OCI-LY3 (cell line): ENCODE measurements at regions not wholly inside any gene's neighbourhood (a gene's known extent, or its start where the extent isn't known, plus 50 kb on each side); places are given as distances from the start of the nearest gene placed in this dataset.

ENCODE experiments used
- H2AFZ ChIP-seq: fragments of 200-600, 300-600 bp; shearing (Covaris generic); 2 replicates; pipeline ENCODE4 v1.6.0; 2014; ENCODE audit warnings: antibody characterized with exemption, low read depth, low read length
- H3K27ac ChIP-seq: fragments of 200-600, 300-600 bp; sonication (generic); 2 replicates; pipeline ENCODE4 v1.5.1; 2014; ENCODE audit warnings: mild to moderate bottlenecking, low read length, moderate library complexity, mixed read lengths
- H3K27me3 ChIP-seq: fragments of 200-600, 300-600 bp; sonication (generic); 2 replicates; pipeline ENCODE4 v1.6.1; 2014; ENCODE audit warnings: low read depth, low read length, mixed read lengths
- H3K36me3 ChIP-seq: fragments of 200-600, 300-600 bp; sonication (generic); replicated peaks from 2 replicates; pipeline ENCODE3; 2014; ENCODE audit warnings: low read depth, low read length, mixed read lengths
- H3K4me1 ChIP-seq: fragments of 300-600, 200-600 bp; sonication (generic); 2 replicates; pipeline ENCODE4 v1.6.1; 2014; ENCODE audit warnings: low read length, mixed read lengths
- H3K4me2 ChIP-seq: fragments of 200-600, 300-600 bp; sonication (generic); 2 replicates; pipeline ENCODE4 v1.6.1; 2014; ENCODE audit warnings: low read length, mixed read lengths
- H3K4me3 ChIP-seq: fragments of 300-600, 200-600 bp; sonication (generic); 2 replicates; pipeline ENCODE4 v1.5.1; 2014; ENCODE audit warnings: antibody characterized with exemption, mild to moderate bottlenecking, low read length, moderate library complexity
- H3K79me2 ChIP-seq: fragments of 300-600, 200-600 bp; shearing (Covaris generic); 2 replicates; pipeline ENCODE4 v1.6.1; 2014; ENCODE audit warnings: mild to moderate bottlenecking, low read length, mixed read lengths
- H3K9ac ChIP-seq: fragments of 300-600, 200-600 bp; shearing (Covaris generic); 2 replicates; pipeline ENCODE4 v1.6.0; 2014; ENCODE audit warnings: mild to moderate bottlenecking, low read length, moderate library complexity
- H3K9me3 ChIP-seq: fragments of 200-600, 300-600 bp; shearing (Covaris generic); 2 replicates; pipeline ENCODE4 v1.6.1; 2014; ENCODE audit warnings: low read length, mixed read lengths; ENCODE audit not compliant: insufficient read depth
- H4K20me1 ChIP-seq: fragments of 200-600, 300-600 bp; sonication (generic); 2 replicates; pipeline ENCODE4 v1.6.1; 2016; ENCODE audit warnings: low read length, mixed read lengths; ENCODE audit not compliant: insufficient read depth
- CTCF ChIP-seq: fragments of 200-600, 300-600 bp; sonication (generic); IDR thresholded peaks from 2 replicates; pipeline ENCODE4 v1.5.1; 2014; ENCODE audit warnings: antibody characterized with exemption, low read length, low read depth
- EZH2phosphoT487 ChIP-seq: fragments of 200-600 bp; shearing (Covaris generic); IDR thresholded peaks from 2 replicates; pipeline ENCODE4 v1.6.1; 2018; ENCODE audit warnings: antibody characterized with exemption, mixed run types, low read depth

DNA sequence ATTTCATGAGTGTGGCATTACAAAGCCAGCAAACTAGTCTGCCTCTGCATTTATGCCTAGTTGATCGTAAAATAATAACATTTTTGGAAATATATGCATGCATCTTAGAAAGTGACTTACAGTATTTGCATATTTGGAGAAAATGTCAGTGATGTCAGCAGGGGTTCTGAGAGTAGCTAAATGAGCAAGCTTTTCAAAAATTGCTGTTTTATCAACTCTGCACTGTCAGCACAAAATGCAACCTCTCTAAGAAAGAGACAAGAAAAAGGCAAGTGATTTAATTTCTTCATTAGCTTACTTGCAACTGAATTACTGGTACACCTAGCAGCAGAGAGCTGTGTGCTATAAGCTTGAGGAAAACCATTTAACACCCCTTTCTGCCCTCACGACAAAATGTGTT, 632.5 kb upstream of the MMS22L start:
- H3K4me1 ChIP-seq, result no peaks in the 10 kb centered on the region
- H2AFZ ChIP-seq, result no peak overlapping the region
- H3K9ac ChIP-seq, result no peak overlapping the region
- H3K4me2 ChIP-seq, result no peak overlapping the region
- no peaks in the 10 kb centered on the region for H4K20me1 ChIP-seq
- no peaks in the 10 kb centered on the region for H3K79me2 ChIP-seq
- TF ChIP-seq EZH2phosphoT487, result no peak
- TF ChIP-seq CTCF, result no peak
- H3K27ac ChIP-seq, result no peak overlapping the region
- no peaks in the 10 kb centered on the region for H3K27me3 ChIP-seq
- no peak overlapping the region for H3K4me3 ChIP-seq
- no peaks in the 10 kb centered on the region for H3K36me3 ChIP-seq
- H3K9me3 ChIP-seq, result no peaks in the 10 kb centered on the region

DNA sequence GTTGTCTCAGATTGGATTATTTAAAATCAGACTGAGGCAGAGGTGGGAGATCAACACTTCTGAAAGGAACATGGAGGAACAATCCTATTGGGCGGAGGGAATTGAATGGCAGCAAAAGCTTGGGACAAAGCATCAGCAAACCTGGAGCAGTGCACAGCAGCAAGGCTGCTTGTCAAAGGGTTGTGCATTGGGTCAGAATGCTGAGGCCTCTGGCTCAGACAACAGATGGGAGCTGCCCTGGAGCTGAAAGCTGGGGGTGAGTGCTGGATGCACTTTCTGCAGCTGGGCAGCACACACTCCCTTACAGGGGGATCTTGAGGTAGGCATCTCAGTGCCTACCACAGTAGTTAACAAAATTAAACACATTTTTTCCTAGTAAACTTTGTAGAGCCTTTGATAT, 634.4 kb upstream of the MMS22L start:
- Histone ChIP-seq H3K4me1 (no peaks in the 10 kb centered on the region), H4K20me1 (no peaks in the 10 kb centered on the region), H3K27ac (no peak overlapping the region), H3K79me2 (no peaks in the 10 kb centered on the region), H2AFZ (no peak overlapping the region), H3K4me2 (no peak overlapping the region), H3K9me3 (no peaks in the 10 kb centered on the region), H3K27me3 (no peaks in the 10 kb centered on the region), H3K4me3 (no peak overlapping the region), H3K36me3 (no peaks in the 10 kb centered on the region), H3K9ac (no peak overlapping the region)
- TF ChIP-seq CTCF (no peak), EZH2phosphoT487 (no peak)

DNA sequence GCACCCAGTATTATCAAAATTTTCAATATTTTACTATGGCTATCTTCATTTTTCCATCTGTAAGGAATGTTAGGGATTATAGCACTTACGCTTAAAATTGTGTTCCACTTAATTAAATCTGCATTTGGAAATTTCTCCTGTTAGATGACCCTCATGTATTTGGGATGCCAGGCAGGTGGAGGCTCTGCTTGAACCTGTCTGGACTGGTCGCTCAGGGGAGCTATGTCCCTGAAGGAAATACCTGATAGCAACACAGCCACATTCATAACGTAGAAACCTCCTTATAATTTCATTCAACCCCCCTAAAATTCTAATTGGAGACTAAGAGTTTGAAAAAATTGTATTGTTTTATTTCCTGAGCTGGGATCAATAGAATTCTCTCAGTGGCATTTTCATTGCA, 636.0 kb upstream of the MMS22L start:
- TF ChIP-seq CTCF (no peak), EZH2phosphoT487 (no peak)
- no peak overlapping the region for H2AFZ ChIP-seq
- no peaks in the 10 kb centered on the region for H3K79me2 ChIP-seq
- H3K36me3 ChIP-seq, result no peaks in the 10 kb centered on the region
- no peaks in the 10 kb centered on the region for H3K9me3 ChIP-seq
- H3K4me3 ChIP-seq, result no peak overlapping the region
- H3K27me3 ChIP-seq, result no peaks in the 10 kb centered on the region
- no peak overlapping the region for H3K9ac ChIP-seq
- no peak overlapping the region for H3K4me2 ChIP-seq
- H4K20me1 ChIP-seq, result no peaks in the 10 kb centered on the region
- no peak overlapping the region for H3K27ac ChIP-seq
- H3K4me1 ChIP-seq, result no peaks in the 10 kb centered on the region

GRCh38 chr6:97919631-97920030, 636.6 kb upstream of the MMS22L start:
- H3K9ac ChIP-seq, result no peak overlapping the region
- H3K4me1 ChIP-seq, result no peaks in the 10 kb centered on the region
- H3K27me3 ChIP-seq, result no peaks in the 10 kb centered on the region
- H3K27ac ChIP-seq, result no peak overlapping the region
- H3K4me3 ChIP-seq, result no peak overlapping the region
- TF ChIP-seq CTCF, result no peak
- no peak for TF ChIP-seq EZH2phosphoT487
- no peak overlapping the region for H3K4me2 ChIP-seq
- no peaks in the 10 kb centered on the region for H4K20me1 ChIP-seq
- no peaks in the 10 kb centered on the region for H3K9me3 ChIP-seq
- no peaks in the 10 kb centered on the region for H3K36me3 ChIP-seq
- no peak overlapping the region for H2AFZ ChIP-seq
- H3K79me2 ChIP-seq, result no peaks in the 10 kb centered on the region
